Colonic mucosa (tissue), 4 donors: ENCODE measurements at regions not wholly inside any gene's neighbourhood (a gene's known extent, or its start where the extent isn't known, plus 50 kb on each side); places are given as distances from the start of the nearest gene placed in this dataset.
"Not testable (repeated sequence)": the region's sequence is repeated elsewhere in the genome, so short reads cannot be mapped to it uniquely, and the experiment has no call there.

Source experiments
- DNase-seq: peaks from one replicate; pipeline ENCODE4 v3.0.0-alpha.2; 2020
- H3K27ac ChIP-seq: fragments of 200-600 bp; one replicate; pipeline ENCODE4 v1.8.0; 2021
- H3K27me3 ChIP-seq: fragments of 200-600 bp; one replicate; pipeline ENCODE4 v1.8.0; 2021
- H3K36me3 ChIP-seq: fragments of 200-600 bp; one replicate; pipeline ENCODE4 v1.8.0; 2021
- H3K4me1 ChIP-seq: fragments of 200-600 bp; one replicate; pipeline ENCODE4 v1.8.0; 2021; ENCODE audit warnings: mild to moderate bottlenecking
- H3K4me3 ChIP-seq: fragments of 200-600 bp; one replicate; pipeline ENCODE4 v1.8.0; 2021
- H3K9ac ChIP-seq, 2 donors: one replicate each; pipeline ENCODE4 v1.7.0; 2013; ENCODE audit warnings: control low read depth in 2 of 2, low read depth in 2 of 2, low read length in 2 of 2
- H3K9me3 ChIP-seq: fragments of 200-600 bp; one replicate; pipeline ENCODE4 v1.8.0; 2021
- intact Hi-C: fragments of 100-400 bp; cut with DNase I; formaldehyde crosslinking; loops from one replicate; pipeline ENCODE4 v1.14.1; 2022
- TF ChIP-seq, protein P1 (sequence below): fragments of 200-600 bp; IDR thresholded peaks from one replicate; pipeline ENCODE4 v1.8.0; 2022; ENCODE audit warnings: antibody characterized with exemption, mild to moderate bottlenecking
- donor health status: healthy.
- donor health status: DM: no; HTN: no; CAD: no.
- donor health status: DM: no; HTN: no; CAD: no.

DNA sequence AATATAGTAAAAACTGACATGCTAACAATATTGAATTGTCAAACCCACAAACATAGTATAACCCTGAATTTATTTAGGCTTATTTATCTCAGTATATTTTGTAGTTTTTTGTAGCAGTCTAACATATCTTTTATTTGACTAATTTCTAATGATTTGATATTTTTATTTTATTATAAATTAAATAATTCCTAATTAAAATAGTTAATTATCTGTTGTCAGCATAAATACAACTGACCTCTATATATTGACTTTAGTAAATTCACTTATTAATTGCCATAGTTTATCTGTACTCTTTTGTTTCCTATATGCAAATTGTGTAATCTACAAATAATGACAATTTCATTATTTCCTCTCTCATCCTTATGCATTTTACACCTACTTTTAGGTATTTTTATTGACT is 215.1 kb upstream of the KIF2A start:
- H3K4me1 ChIP-seq, result no peaks in the 10 kb centered on the region
- no peak for DNase-seq
- no peaks in the 10 kb centered on the region for H3K9me3 ChIP-seq
- intact Hi-C loops, result no loop called here
- H3K9ac ChIP-seq, result no peak overlapping the region
- no peaks in the 10 kb centered on the region for H3K36me3 ChIP-seq
- TF ChIP-seq, protein P1, sequence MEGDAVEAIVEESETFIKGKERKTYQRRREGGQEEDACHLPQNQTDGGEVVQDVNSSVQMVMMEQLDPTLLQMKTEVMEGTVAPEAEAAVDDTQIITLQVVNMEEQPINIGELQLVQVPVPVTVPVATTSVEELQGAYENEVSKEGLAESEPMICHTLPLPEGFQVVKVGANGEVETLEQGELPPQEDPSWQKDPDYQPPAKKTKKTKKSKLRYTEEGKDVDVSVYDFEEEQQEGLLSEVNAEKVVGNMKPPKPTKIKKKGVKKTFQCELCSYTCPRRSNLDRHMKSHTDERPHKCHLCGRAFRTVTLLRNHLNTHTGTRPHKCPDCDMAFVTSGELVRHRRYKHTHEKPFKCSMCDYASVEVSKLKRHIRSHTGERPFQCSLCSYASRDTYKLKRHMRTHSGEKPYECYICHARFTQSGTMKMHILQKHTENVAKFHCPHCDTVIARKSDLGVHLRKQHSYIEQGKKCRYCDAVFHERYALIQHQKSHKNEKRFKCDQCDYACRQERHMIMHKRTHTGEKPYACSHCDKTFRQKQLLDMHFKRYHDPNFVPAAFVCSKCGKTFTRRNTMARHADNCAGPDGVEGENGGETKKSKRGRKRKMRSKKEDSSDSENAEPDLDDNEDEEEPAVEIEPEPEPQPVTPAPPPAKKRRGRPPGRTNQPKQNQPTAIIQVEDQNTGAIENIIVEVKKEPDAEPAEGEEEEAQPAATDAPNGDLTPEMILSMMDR, result no peak
- H3K4me3 ChIP-seq, result no peak overlapping the region
- H3K27me3 ChIP-seq, result no peaks in the 10 kb centered on the region
- no peak overlapping the region for H3K27ac ChIP-seq

DNA sequence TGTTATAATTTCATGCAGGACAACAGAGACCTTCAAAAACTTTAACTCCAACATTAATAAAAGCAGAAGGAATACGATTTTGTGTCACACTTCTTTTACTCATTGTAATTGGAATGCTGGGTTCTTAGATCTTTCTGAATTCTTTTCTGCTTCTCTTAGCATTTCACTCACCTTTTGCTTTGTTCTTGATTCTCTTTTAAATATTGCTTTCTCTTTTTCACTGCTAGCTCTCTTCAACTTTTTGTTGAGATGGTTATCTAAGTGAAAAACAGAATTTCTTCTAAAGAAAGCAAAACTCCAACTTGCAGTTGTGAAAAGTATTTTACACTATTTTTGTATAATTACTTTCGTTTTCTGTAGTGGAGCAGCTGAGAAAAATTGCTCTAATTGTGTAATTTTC is 212.6 kb upstream of the KIF2A start:
- Histone ChIP-seq H3K36me3 (no peaks in the 10 kb centered on the region), H3K27ac (no peak overlapping the region), H3K27me3 (no peaks in the 10 kb centered on the region), H3K4me1 (no peaks in the 10 kb centered on the region), H3K4me3 (no peak overlapping the region), H3K9ac (no peak overlapping the region), H3K9me3 (no peaks in the 10 kb centered on the region)
- intact Hi-C loops, result no loop called here
- TF ChIP-seq, protein P1, result no peak
- no peak for DNase-seq

DNA sequence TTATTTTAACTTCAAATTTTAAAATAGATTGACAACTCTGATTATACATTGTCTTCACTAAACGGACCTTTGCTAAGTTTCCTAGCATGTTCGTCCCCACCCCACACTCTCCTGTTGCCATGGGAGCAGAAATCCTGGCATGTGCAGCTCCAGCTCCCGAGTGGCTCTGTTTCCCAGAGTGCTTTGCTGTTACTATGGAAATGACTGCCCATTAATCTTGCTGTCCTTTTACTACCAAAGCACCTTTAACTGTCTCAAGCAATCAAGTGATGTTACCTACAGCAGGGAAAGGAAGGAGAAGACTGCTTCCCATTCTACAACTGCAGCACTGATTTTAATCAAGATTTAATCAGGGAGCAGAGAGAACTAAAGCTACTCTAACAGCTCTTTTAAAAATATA is 212.0 kb upstream of the KIF2A start:
- H3K36me3 ChIP-seq, result no peaks in the 10 kb centered on the region
- no peak overlapping the region for H3K9ac ChIP-seq
- no peaks in the 10 kb centered on the region for H3K4me1 ChIP-seq
- H3K27ac ChIP-seq, result no peak overlapping the region
- no peaks in the 10 kb centered on the region for H3K27me3 ChIP-seq
- intact Hi-C loops, result no loop called here
- TF ChIP-seq, protein P1, result no peak
- DNase-seq, result peak; percentile 20
- no peaks in the 10 kb centered on the region for H3K9me3 ChIP-seq
- no peak overlapping the region for H3K4me3 ChIP-seq

DNA sequence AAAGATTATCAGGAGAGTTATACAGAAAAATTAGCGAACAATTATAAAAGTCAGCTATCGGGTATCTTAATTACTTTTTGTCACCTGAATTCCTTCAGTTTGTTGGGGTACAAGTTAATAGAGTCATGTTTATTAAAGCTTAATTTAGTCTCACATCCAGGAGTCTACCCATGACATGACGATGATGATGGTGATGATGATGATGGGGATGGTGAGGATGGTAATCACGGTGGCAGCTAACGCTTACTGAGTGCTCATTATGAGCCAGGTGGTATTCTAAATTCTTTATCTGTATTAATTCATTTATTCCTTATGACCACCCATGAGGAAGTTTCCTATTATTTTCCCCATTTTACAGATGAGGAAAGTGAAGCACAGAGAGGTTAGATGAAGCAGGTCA is 208.6 kb upstream of the KIF2A start:
- TF ChIP-seq, protein P1, result no peak
- no peaks in the 10 kb centered on the region for H3K9me3 ChIP-seq
- H3K27me3 ChIP-seq, result no peaks in the 10 kb centered on the region
- no peak overlapping the region for H3K27ac ChIP-seq
- H3K4me1 ChIP-seq, result no peaks in the 10 kb centered on the region
- intact Hi-C loops, result no loop called here
- H3K9ac ChIP-seq, result no peak overlapping the region
- H3K36me3 ChIP-seq, result no peaks in the 10 kb centered on the region
- DNase-seq, result no peak
- H3K4me3 ChIP-seq, result no peak overlapping the region

DNA sequence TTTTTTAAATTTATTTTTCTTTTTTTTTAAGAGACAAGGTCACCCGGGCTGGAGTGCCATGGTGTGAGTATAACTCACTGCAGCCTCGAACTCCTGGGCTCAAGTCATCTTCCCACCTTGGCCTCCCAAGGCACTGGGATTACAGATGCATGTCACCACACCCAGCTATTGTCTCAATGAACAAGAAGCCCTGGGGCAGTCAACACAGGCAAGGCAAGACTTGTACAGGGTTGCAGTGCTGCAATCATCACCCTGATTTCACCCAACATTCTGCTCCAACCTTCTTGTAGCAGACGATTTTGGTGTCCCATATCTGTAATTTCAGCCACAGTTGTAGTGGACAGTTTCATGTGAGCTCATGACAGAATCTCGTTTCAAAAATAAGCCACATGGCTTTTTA is 205.8 kb upstream of the KIF2A start:
- Histone ChIP-seq H3K9me3 (no peaks in the 10 kb centered on the region), H3K9ac (no peak overlapping the region), H3K27ac (no peak overlapping the region), H3K4me3 (no peak overlapping the region), H3K27me3 (no peaks in the 10 kb centered on the region), H3K36me3 (no peaks in the 10 kb centered on the region), H3K4me1 (no peaks in the 10 kb centered on the region)
- TF ChIP-seq, protein P1, result no peak
- no peak for DNase-seq
- intact Hi-C loops, result no loop called here

DNA sequence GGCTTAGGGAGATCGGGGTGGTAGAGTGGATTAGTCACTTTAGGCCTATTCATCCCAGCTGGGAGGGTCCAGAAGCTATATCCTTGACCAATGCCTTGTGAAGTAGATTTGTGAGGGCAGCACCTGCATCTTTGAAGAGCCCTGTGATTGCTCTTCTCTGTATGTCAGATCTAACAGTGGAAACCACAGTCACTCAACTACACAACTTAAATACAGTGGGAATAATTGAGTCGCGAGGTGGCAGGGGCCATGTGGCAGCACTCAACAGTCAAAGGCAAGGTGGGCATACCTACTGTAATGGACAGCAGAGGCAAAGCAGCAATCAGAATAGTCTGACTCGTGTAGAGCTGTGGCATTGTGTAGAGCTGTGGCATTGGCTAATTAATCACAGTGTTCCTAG is 202.1 kb upstream of the KIF2A start:
- DNase-seq, H3K36me3 ChIP-seq, intact Hi-C loops, H3K4me1 ChIP-seq, H3K27me3 ChIP-seq, H3K4me3 ChIP-seq, H3K27ac ChIP-seq, H3K9me3 ChIP-seq, H3K9ac ChIP-seq: not testable (repeated sequence)
